B cell (primary cell): ENCODE measurements at regions not wholly inside any gene's neighbourhood (a gene's known extent, or its start where the extent isn't known, plus 50 kb on each side); places are given as distances from the start of the nearest gene placed in this dataset.

ENCODE experiments used
- ATAC-seq: fragments of 200-7000 bp; cut with Tn5 transposase; one replicate; pipeline ENCODE4 v1.10.0; 2021; ENCODE audit warnings: low read depth, mild to moderate bottlenecking, moderate number of reproducible peaks, moderate library complexity
- CTCF ChIA-PET: fragments of 350-600 bp; sonication (Branson Sonifier 250); formaldehyde crosslinking; loops from one replicate; lab custom pipeline; 2021; ENCODE audit warnings: antibody characterized with exemption, inconsistent platforms; lab: Charles Lee
- POLR2A ChIA-PET: fragments of 350-600 bp; sonication (Branson Sonifier 250); formaldehyde crosslinking; loops from one replicate; lab custom pipeline; 2021; ENCODE audit warnings: antibody characterized with exemption; lab: Charles Lee
- DNase-seq: peaks from one replicate; pipeline ENCODE4 v3.0.0; 2013
- H2AFZ ChIP-seq: 2 replicates; pipeline ENCODE4 v1.6.1; 2012; ENCODE audit warnings: mild to moderate bottlenecking, low read depth, low read length; ENCODE audit not compliant: insufficient read depth, poor library complexity, severe bottlenecking
- H3K27ac ChIP-seq, 2 donors: 1 replicate in 1 of 2; 2 replicates in 1 of 2; pipeline ENCODE4 v1.5.1; 2012 to 2013; ENCODE audit warnings: low read length in 2 of 2, mild to moderate bottlenecking in 2 of 2, moderate library complexity in 1 of 2
- H3K27me3 ChIP-seq, 4 experiments: fragments of 200-600 bp in 1 of 4; sonication (generic) in 1 of 4; replicated peaks in 1 of 4; 1 replicate in 2 of 4; 2 replicates in 2 of 4; pipeline versions ENCODE4 v1.6.1 to v1.7.0; 2013 to 2016; ENCODE audit warnings: low read length in 3 of 4, mild to moderate bottlenecking in 2 of 4, mixed read lengths in 1 of 4, moderate library complexity in 1 of 4; ENCODE audit not compliant: insufficient read depth in 4 of 4, control insufficient read depth in 3 of 4; ENCODE audit errors: control extremely low read depth in 1 of 4
- H3K36me3 ChIP-seq, 2 experiments: replicated peaks in 1 of 2; 1 replicate in 1 of 2; 2 replicates in 1 of 2; pipeline versions ENCODE4 v1.6.1 to v1.7.1; 2013; ENCODE audit warnings: low read length in 1 of 2; ENCODE audit not compliant: insufficient read depth in 2 of 2, control insufficient read depth in 1 of 2; ENCODE audit errors: control extremely low read depth in 1 of 2, extremely low read depth in 1 of 2
- H3K4me1 ChIP-seq, 2 donors: fragments of 200-600 bp in 1 of 2; sonication (generic) in 1 of 2; 1 replicate in 1 of 2; 2 replicates in 1 of 2; pipeline versions ENCODE4 v1.5.1 to v1.6.1; 2013 to 2017; ENCODE audit warnings: low read length in 2 of 2; ENCODE audit not compliant: control insufficient read depth in 2 of 2, insufficient read depth in 2 of 2
- H3K4me2 ChIP-seq: replicated peaks from 2 replicates; pipeline ENCODE3; 2012; ENCODE audit warnings: mild to moderate bottlenecking, low read depth, low read length; ENCODE audit not compliant: poor library complexity, severe bottlenecking
- H3K4me3 ChIP-seq, 5 experiments: fragments of 200-600 bp in 1 of 5; sonication (generic) in 1 of 5; 1 replicate in 3 of 5; 2 replicates in 2 of 5; pipeline versions ENCODE4 v1.5.1 to v1.7.0; 2011 to 2016; ENCODE audit warnings: low read length in 4 of 5, mild to moderate bottlenecking in 4 of 5, low read depth in 2 of 5, control low read depth in 1 of 5, moderate library complexity in 1 of 5; ENCODE audit not compliant: insufficient read depth in 1 of 5; ENCODE audit errors: control extremely low read depth in 1 of 5, extremely low read depth in 1 of 5
- H3K79me2 ChIP-seq: fragments of 200-600 bp; sonication (generic); one replicate; pipeline ENCODE4 v1.6.0; 2016; ENCODE audit warnings: low read length; ENCODE audit not compliant: control insufficient read depth, insufficient read depth
- H3K9ac ChIP-seq: fragments of 200-600 bp; sonication (generic); 2 replicates; pipeline ENCODE4 v1.6.1; 2017; ENCODE audit warnings: mild to moderate bottlenecking, low read length, moderate library complexity
- H3K9me3 ChIP-seq, 3 donors: one replicate each; pipeline versions ENCODE4 v1.6.1 to v1.7.1; 2013; ENCODE audit warnings: low read length in 2 of 3; ENCODE audit not compliant: control insufficient read depth in 2 of 3, insufficient read depth in 1 of 3; ENCODE audit errors: control extremely low read depth in 1 of 3
- H4K20me1 ChIP-seq: 2 replicates; pipeline ENCODE4 v1.6.0; 2012; ENCODE audit warnings: mild to moderate bottlenecking, low read length; ENCODE audit not compliant: insufficient read depth, control insufficient read depth, poor library complexity, severe bottlenecking
- H3K27ac Mint-ChIP-seq: one replicate; pipeline ENCODE4 v1.8.0; 2021; ENCODE audit warnings: mixed read lengths
- H3K27me3 Mint-ChIP-seq: one replicate; pipeline ENCODE4 v1.8.0; 2021; ENCODE audit warnings: mixed read lengths
- H3K4me1 Mint-ChIP-seq: one replicate; pipeline ENCODE4 v1.8.0; 2021; ENCODE audit warnings: mixed read lengths
- H3K4me3 Mint-ChIP-seq: one replicate; pipeline ENCODE4 v1.8.0; 2021; ENCODE audit warnings: mixed read lengths
- H3K9me3 Mint-ChIP-seq: one replicate; pipeline ENCODE4 v1.8.0; 2022; ENCODE audit warnings: mixed read lengths; ENCODE audit not compliant: insufficient read depth
- CTCF ChIP-seq: fragments of 200-600 bp; IDR thresholded peaks from one replicate; pipeline ENCODE4 v1.8.0; 2022; ENCODE audit warnings: antibody characterized with exemption, mild to moderate bottlenecking
- EZH2 ChIP-seq: IDR thresholded peaks from 2 replicates; pipeline ENCODE4 v1.6.1; 2012; ENCODE audit warnings: borderline replicate concordance, low read depth, mild to moderate bottlenecking, moderate library complexity, low read length; ENCODE audit not compliant: insufficient read depth, poor library complexity, severe bottlenecking
- WGBS: methylation state at CpG from one replicate; pipeline ENCODE4 v1.1.5; 2013; ENCODE audit warnings: missing lambda C conversion rate; ENCODE audit not compliant: insufficient coverage; 5-methylcytosine and 5-hydroxymethylcytosine counted together
- intact Hi-C: fragments of 100-400 bp; cut with micrococcal nuclease; formaldehyde crosslinking; loops from one replicate; pipeline ENCODE4 v1.10.0; 2022

GRCh38 chr17:27218041-27218440, 75.9 kb upstream of the WSB1 start:
- peaks cover 34 to 41% of the 10 kb centered on the region in 2 donors for H3K4me1 ChIP-seq
- H2AFZ ChIP-seq, result peak overlapping the region; percentile 52
- H3K4me3 ChIP-seq, result peak overlapping the region in 1 of 5 experiments; percentile 8
- peak overlapping the region; percentile 14 for H3K9ac ChIP-seq
- H3K4me3 Mint-ChIP-seq, result peak overlapping the region; percentile 64
- H3K36me3 ChIP-seq, result no peaks in the 10 kb centered on the region
- intact Hi-C loops, result no loop called here
- H3K4me1 Mint-ChIP-seq, result peaks cover 48% of the 10 kb centered on the region
- H3K9me3 ChIP-seq, result peaks cover 3 to 9% (median 5%) of the 10 kb centered on the region in 3 donors
- H3K27me3 Mint-ChIP-seq, result no peaks in the 10 kb centered on the region
- ATAC-seq (peak; percentile 1), DNase-seq (no peak)
- no peaks in the 10 kb centered on the region for H4K20me1 ChIP-seq
- H3K27me3 ChIP-seq, result no peaks in the 10 kb centered on the region
- H3K9me3 Mint-ChIP-seq, result peaks cover 3% of the 10 kb centered on the region
- peak overlapping the region; percentile 96 for H3K27ac Mint-ChIP-seq
- WGBS, result 8% methylated on average over 2 of the region's 3 CpGs
- no peaks in the 10 kb centered on the region for H3K79me2 ChIP-seq
- ChIA-PET CTCF (interaction anchor here (0.8 to 4.5 kb wide), 9 partner anchors 11 to 384 kb away, joined by 3 to 44 read pairs (median 6); no protein-coding TSS in a partner anchor), POLR2A (interaction anchor here (0.5 kb wide), 1 partner anchor 20 kb away, joined by 6 read pairs; no protein-coding TSS in a partner anchor)
- H3K27ac ChIP-seq, result peak overlapping the region; percentile 85 to 98
- no peak for TF ChIP-seq EZH2
- TF ChIP-seq CTCF, result no peak
- peak overlapping the region; percentile 60 for H3K4me2 ChIP-seq

- H3K27ac Mint-ChIP-seq, result peak overlapping the region; percentile 96
- Histone ChIP-seq H3K9me3 (peaks cover 3 to 7% (median 3%) of the 10 kb centered on the region in 3 donors), H3K27ac (peak overlapping the region; percentile 85 to 98), H2AFZ (peak overlapping the region; percentile 52), H4K20me1 (no peaks in the 10 kb centered on the region), H3K27me3 (no peaks in the 10 kb centered on the region), H3K4me3 (no peak overlapping the region), H3K4me2 (no peak overlapping the region), H3K36me3 (no peaks in the 10 kb centered on the region), H3K79me2 (no peaks in the 10 kb centered on the region), H3K9ac (no peak overlapping the region), H3K4me1 (peaks cover 34 to 41% of the 10 kb centered on the region in 2 donors)
- no peaks in the 10 kb centered on the region for H3K27me3 Mint-ChIP-seq
- peaks cover 44% of the 10 kb centered on the region for H3K4me1 Mint-ChIP-seq
- H3K4me3 Mint-ChIP-seq, result peak overlapping the region; percentile 47
- H3K9me3 Mint-ChIP-seq, result peaks cover 3% of the 10 kb centered on the region
- no peak for TF ChIP-seq CTCF
- TF ChIP-seq EZH2, result no peak
- WGBS, result 71% methylated on average over 4 of the region's 6 CpGs
- ATAC-seq, result no peak
- peak; percentile 51 for DNase-seq
- intact Hi-C loops, result no loop called here
- POLR2A ChIA-PET, result interaction anchor here (0.5 kb wide), 1 partner anchor 21 kb away, joined by 6 read pairs; no protein-coding TSS in a partner anchor
- CTCF ChIA-PET, result interaction anchor here (0.8 to 4.5 kb wide), 12 partner anchors 11 to 383 kb away, joined by 3 to 44 read pairs (median 5); partner anchors contain the start of gene WSB1
Measured at GRCh38 chr17:27218719-27219488, 75.0 kb upstream of the WSB1 start.
